WTC11 (cell line): ENCODE measurements at regions not wholly inside any gene's neighbourhood (a gene's known extent, or its start where the extent isn't known, plus 50 kb on each side); places are given as distances from the start of the nearest gene placed in this dataset.

ENCODE experiments used
- ATAC-seq: fragments of 200-7000 bp; cut with Tn5 transposase; 2 replicates; pipeline ENCODE4 v1.10.0; 2021; ENCODE audit warnings: mild to moderate bottlenecking, moderate library complexity
- CTCF ChIA-PET: fragments of 300-600 bp; sonication (Branson Sonifier 250); formaldehyde crosslinking; loops from one replicate; lab custom pipeline; 2021; ENCODE audit warnings: antibody characterized with exemption; lab: Charles Lee
- POLR2A ChIA-PET: fragments of 350-600 bp; sonication (Branson Sonifier 250); formaldehyde crosslinking; loops from one replicate; lab custom pipeline; 2021; ENCODE audit warnings: antibody characterized with exemption; lab: Charles Lee
- DNase-seq: peaks from one replicate; pipeline ENCODE4 v3.0.0; 2021; ENCODE audit warnings: low spot score
- H3K27ac Mint-ChIP-seq: 2 replicates; pipeline ENCODE4 v1.8.0; 2021; ENCODE audit warnings: mixed read lengths
- H3K27me3 Mint-ChIP-seq: 2 replicates; pipeline ENCODE4 v1.8.0; 2021; ENCODE audit warnings: low read depth, mild to moderate bottlenecking, moderate library complexity, mixed read lengths
- H3K36me3 Mint-ChIP-seq: 2 replicates; pipeline ENCODE4 v1.8.0; 2021; ENCODE audit warnings: mixed read lengths
- H3K4me1 Mint-ChIP-seq: 2 replicates; pipeline ENCODE4 v1.8.0; 2022; ENCODE audit warnings: mixed read lengths
- H3K4me3 Mint-ChIP-seq: 2 replicates; pipeline ENCODE4 v1.8.0; 2021; ENCODE audit warnings: mild to moderate bottlenecking, moderate library complexity, mixed read lengths
- H3K9me3 Mint-ChIP-seq: 2 replicates; pipeline ENCODE4 v1.8.0; 2021; ENCODE audit warnings: mixed read lengths
- ARID4B ChIP-seq: sonication (generic); formaldehyde crosslinking; IDR thresholded peaks from 2 replicates; pipeline ENCODE4 v1.8.0; 2023; ENCODE audit warnings: missing genetic modification reagents, mild to moderate bottlenecking, borderline replicate concordance
- GTF2I ChIP-seq: fragments of 250-450 bp; sonication (Bioruptor Pico); conservative IDR thresholded peaks from 2 replicates; pipeline ENCODE4 v1.4.0; 2021; ENCODE audit warnings: mild to moderate bottlenecking
- HMGA2 ChIP-seq: fragments of 250-450 bp; sonication (Bioruptor Pico); IDR thresholded peaks from 2 replicates; pipeline ENCODE4 v1.4.0; 2021; ENCODE audit warnings: mild to moderate bottlenecking, moderate library complexity
- NFATC4 ChIP-seq: fragments of 250-450 bp; sonication (Bioruptor Pico); IDR thresholded peaks from 2 replicates; pipeline ENCODE4 v1.9.0; 2021; ENCODE audit warnings: mild to moderate bottlenecking
- TCF7 ChIP-seq: sonication (generic); formaldehyde crosslinking; IDR thresholded peaks from 2 replicates; pipeline ENCODE4 v1.8.0; 2022; ENCODE audit warnings: mild to moderate bottlenecking, low read depth, missing genetic modification reagents, moderate library complexity
- TEAD4 ChIP-seq: sonication (generic); formaldehyde crosslinking; IDR thresholded peaks from 2 replicates; pipeline ENCODE4 v1.8.0; 2022; ENCODE audit warnings: mild to moderate bottlenecking, missing genetic modification reagents
- USF1 ChIP-seq: sonication (generic); formaldehyde crosslinking; IDR thresholded peaks from 2 replicates; pipeline ENCODE4 v1.8.0; 2022; ENCODE audit warnings: mild to moderate bottlenecking, missing genetic modification reagents
- ZBTB21 ChIP-seq: sonication (generic); formaldehyde crosslinking; IDR thresholded peaks from 2 replicates; pipeline ENCODE4 v1.8.1; 2023; ENCODE audit warnings: mild to moderate bottlenecking, missing genetic modification reagents, borderline replicate concordance
- ZMAT4 ChIP-seq: fragments of 250-450 bp; sonication (Bioruptor Pico); IDR thresholded peaks from 2 replicates; pipeline ENCODE4 v1.9.0; 2021; ENCODE audit warnings: mild to moderate bottlenecking
- ZNF232 ChIP-seq: sonication (generic); formaldehyde crosslinking; IDR thresholded peaks from 2 replicates; pipeline ENCODE4 v1.8.0; 2022; ENCODE audit warnings: mild to moderate bottlenecking, missing genetic modification reagents
- ZNF423 ChIP-seq: fragments of 250-450 bp; sonication (Bioruptor Pico); IDR thresholded peaks from 2 replicates; pipeline ENCODE4 v2.1.2; 2022; ENCODE audit warnings: mild to moderate bottlenecking, moderate library complexity
- TF ChIP-seq, protein P1 (sequence below): sonication (generic); formaldehyde crosslinking; IDR thresholded peaks from 2 replicates; pipeline ENCODE4 v1.8.1; 2022; ENCODE audit warnings: mild to moderate bottlenecking, missing genetic modification reagents, moderate library complexity, borderline replicate concordance
- TF ChIP-seq, protein P2 (sequence below): fragments of 250-450 bp; sonication (Bioruptor Pico); IDR thresholded peaks from 2 replicates; pipeline ENCODE4 v1.9.0; 2021; ENCODE audit warnings: mild to moderate bottlenecking
- TF ChIP-seq, protein P3 (sequence below): sonication (generic); formaldehyde crosslinking; IDR thresholded peaks from 2 replicates; pipeline ENCODE4 v1.8.0; 2022; ENCODE audit warnings: mild to moderate bottlenecking, missing genetic modification reagents
- TF ChIP-seq, protein P4 (sequence below): sonication (generic); formaldehyde crosslinking; IDR thresholded peaks from 2 replicates; pipeline ENCODE4 v1.8.0; 2022; ENCODE audit warnings: mild to moderate bottlenecking, missing genetic modification reagents
- TF ChIP-seq, protein P5 (sequence below): fragments of 250-450 bp; sonication (Bioruptor Pico); IDR thresholded peaks from 2 replicates; pipeline ENCODE4 v1.8.0; 2021; ENCODE audit warnings: mild to moderate bottlenecking

DNA sequence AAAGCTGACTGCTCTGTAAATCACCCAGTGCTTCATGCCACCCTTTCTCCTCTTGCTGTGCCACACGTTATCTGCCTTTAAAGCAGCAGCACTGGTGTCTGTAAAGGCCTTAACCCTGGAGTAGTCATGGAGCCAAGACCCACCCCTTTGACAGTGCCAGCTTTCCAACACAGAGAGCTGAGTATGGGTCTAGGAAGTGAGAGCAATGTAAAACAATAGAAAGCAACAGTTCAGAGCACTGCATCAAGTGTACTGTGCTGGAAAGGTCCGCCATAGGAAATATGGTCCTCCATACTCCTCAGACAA, 139.5 kb downstream of the DAD1 start (continued):
- TF ChIP-seq, protein P1, sequence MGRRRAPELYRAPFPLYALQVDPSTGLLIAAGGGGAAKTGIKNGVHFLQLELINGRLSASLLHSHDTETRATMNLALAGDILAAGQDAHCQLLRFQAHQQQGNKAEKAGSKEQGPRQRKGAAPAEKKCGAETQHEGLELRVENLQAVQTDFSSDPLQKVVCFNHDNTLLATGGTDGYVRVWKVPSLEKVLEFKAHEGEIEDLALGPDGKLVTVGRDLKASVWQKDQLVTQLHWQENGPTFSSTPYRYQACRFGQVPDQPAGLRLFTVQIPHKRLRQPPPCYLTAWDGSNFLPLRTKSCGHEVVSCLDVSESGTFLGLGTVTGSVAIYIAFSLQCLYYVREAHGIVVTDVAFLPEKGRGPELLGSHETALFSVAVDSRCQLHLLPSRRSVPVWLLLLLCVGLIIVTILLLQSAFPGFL (CRISPR knock-in tag): no peak
- TF ChIP-seq, protein P2, sequence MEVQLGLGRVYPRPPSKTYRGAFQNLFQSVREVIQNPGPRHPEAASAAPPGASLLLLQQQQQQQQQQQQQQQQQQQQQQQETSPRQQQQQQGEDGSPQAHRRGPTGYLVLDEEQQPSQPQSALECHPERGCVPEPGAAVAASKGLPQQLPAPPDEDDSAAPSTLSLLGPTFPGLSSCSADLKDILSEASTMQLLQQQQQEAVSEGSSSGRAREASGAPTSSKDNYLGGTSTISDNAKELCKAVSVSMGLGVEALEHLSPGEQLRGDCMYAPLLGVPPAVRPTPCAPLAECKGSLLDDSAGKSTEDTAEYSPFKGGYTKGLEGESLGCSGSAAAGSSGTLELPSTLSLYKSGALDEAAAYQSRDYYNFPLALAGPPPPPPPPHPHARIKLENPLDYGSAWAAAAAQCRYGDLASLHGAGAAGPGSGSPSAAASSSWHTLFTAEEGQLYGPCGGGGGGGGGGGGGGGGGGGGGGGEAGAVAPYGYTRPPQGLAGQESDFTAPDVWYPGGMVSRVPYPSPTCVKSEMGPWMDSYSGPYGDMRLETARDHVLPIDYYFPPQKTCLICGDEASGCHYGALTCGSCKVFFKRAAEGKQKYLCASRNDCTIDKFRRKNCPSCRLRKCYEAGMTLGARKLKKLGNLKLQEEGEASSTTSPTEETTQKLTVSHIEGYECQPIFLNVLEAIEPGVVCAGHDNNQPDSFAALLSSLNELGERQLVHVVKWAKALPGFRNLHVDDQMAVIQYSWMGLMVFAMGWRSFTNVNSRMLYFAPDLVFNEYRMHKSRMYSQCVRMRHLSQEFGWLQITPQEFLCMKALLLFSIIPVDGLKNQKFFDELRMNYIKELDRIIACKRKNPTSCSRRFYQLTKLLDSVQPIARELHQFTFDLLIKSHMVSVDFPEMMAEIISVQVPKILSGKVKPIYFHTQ (CRISPR knock-in tag): no peak
- TF ChIP-seq NFATC4: no peak
- TF ChIP-seq ZNF423 (CRISPR knock-in tag): no peak
- TF ChIP-seq ARID4B: no peak
- no peak for TF ChIP-seq ZMAT4 (CRISPR knock-in tag)
- no peak for TF ChIP-seq HMGA2 (CRISPR knock-in tag)
- TF ChIP-seq, protein P3, sequence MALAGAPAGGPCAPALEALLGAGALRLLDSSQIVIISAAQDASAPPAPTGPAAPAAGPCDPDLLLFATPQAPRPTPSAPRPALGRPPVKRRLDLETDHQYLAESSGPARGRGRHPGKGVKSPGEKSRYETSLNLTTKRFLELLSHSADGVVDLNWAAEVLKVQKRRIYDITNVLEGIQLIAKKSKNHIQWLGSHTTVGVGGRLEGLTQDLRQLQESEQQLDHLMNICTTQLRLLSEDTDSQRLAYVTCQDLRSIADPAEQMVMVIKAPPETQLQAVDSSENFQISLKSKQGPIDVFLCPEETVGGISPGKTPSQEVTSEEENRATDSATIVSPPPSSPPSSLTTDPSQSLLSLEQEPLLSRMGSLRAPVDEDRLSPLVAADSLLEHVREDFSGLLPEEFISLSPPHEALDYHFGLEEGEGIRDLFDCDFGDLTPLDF (CRISPR knock-in tag): no peak
- TF ChIP-seq TEAD4: no peak
- no peak for TF ChIP-seq GTF2I (CRISPR knock-in tag)

GRCh38 chr14:22448905-22449599, 140.0 kb downstream of the DAD1 start:
- Mint-ChIP-seq H3K4me1 (peaks cover 13% of the 10 kb centered on the region), H3K27ac (no peak overlapping the region), H3K27me3 (no peaks in the 10 kb centered on the region; the same call in 1 of the 2 replicates), H3K9me3 (no peaks in the 10 kb centered on the region), H3K36me3 (no peaks in the 10 kb centered on the region), H3K4me3 (no peak overlapping the region)
- TF ChIP-seq USF1 (CRISPR knock-in tag) (no peak), ZNF232 (CRISPR knock-in tag) (no peak), ZBTB21 (CRISPR knock-in tag) (no peak), TCF7 (no peak), ZNF423 (CRISPR knock-in tag) (no peak), TEAD4 (no peak)
- TF ChIP-seq, protein P4, sequence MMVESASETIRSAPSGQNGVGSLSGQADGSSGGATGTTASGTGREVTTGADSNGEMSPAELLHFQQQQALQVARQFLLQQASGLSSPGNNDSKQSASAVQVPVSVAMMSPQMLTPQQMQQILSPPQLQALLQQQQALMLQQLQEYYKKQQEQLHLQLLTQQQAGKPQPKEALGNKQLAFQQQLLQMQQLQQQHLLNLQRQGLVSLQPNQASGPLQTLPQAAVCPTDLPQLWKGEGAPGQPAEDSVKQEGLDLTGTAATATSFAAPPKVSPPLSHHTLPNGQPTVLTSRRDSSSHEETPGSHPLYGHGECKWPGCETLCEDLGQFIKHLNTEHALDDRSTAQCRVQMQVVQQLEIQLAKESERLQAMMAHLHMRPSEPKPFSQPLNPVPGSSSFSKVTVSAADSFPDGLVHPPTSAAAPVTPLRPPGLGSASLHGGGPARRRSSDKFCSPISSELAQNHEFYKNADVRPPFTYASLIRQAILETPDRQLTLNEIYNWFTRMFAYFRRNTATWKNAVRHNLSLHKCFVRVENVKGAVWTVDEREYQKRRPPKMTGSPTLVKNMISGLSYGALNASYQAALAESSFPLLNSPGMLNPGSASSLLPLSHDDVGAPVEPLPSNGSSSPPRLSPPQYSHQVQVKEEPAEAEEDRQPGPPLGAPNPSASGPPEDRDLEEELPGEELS: no peak
- TF ChIP-seq, protein P3 (CRISPR knock-in tag): no peak
- TF ChIP-seq, protein P5, sequence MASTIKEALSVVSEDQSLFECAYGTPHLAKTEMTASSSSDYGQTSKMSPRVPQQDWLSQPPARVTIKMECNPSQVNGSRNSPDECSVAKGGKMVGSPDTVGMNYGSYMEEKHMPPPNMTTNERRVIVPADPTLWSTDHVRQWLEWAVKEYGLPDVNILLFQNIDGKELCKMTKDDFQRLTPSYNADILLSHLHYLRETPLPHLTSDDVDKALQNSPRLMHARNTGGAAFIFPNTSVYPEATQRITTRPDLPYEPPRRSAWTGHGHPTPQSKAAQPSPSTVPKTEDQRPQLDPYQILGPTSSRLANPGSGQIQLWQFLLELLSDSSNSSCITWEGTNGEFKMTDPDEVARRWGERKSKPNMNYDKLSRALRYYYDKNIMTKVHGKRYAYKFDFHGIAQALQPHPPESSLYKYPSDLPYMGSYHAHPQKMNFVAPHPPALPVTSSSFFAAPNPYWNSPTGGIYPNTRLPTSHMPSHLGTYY (CRISPR knock-in tag): no peak
- ChIA-PET CTCF (interaction anchor here (0.6 kb wide), 1 partner anchor 22 kb away, joined by 3 read pairs; no protein-coding TSS in a partner anchor), POLR2A (no interaction called here)
- ATAC-seq (no peak), DNase-seq (no peak)
